GM21360 (cell line): ENCODE measurements at regions not wholly inside any gene's neighbourhood (a gene's known extent, or its start where the extent isn't known, plus 50 kb on each side); places are given as distances from the start of the nearest gene placed in this dataset.

Experiments
- ATAC-seq: cut with Tn5 transposase; IDR thresholded peaks from one replicate; pipeline ENCODE4 v1.9.1; 2021; ENCODE audit warnings: mild to moderate bottlenecking, moderate library complexity; ENCODE audit not compliant: unreplicated experiment

- no peak for ATAC-seq
These were observed 304.9 kb upstream of the DUSP10 start for GRCh38 chr1:222046684-222047263.

GRCh38 chr1:222045786-222046185 lies 303.9 kb upstream of the DUSP10 start:
- no peak for ATAC-seq

DNA sequence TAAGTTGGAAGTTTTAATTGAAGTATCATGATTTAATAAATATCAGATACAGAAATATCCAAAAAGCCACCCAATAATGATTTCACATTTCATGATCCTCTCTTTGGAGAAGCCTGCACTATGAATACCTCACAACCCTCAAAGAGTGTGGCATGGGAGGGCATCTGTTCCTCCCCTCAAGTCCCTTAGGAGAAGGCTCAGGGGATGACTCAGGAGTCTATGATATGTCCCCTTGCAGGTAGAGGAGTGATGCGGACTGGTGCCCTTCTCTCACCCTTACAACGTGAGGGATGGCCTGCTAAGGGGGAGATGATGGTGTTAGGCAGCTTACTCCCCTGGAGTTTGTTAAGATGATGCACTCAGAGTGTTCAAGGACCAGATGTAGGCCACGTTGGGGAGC lies 303.3 kb upstream of the DUSP10 start:
- no peak for ATAC-seq

DNA sequence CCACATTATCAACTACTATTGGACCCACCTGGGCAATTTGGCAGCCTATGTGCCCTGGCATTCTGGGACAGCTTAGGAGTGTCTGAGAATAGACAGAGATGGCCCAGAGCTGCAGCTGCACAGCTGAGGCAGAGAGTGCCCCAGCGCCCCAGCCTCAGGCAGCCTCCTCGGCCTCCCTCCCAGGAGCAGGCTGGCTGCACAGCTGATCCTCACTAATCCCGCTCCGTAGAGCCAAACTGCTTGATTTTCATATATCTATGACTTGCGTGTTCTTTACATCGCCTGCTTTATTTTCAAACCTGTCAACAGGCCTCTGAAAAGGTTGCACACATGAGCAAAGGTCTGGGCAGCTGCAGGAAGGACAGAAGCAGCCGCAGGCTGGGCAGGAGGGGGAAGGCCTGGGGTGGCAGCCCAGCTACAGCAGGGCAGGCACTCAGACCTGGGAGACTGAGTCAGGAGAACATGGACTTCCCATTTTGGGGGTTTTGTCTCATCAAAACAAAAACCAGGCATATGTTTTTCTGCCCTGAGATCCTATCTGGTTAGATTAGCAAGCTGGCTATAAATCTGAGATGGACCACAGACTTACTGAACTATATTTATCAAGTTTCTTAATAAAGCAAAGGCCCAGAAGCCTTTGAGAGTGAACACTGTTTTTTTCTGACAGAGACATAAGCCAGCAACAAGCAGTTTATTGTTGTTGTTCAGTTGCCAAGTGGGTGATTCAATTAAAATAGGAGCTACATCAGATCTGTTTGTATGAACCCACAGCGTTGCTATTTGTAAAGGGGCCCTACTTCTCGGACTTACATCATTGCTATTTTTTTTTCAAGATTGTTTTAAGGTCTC lies 301.8 kb upstream of the DUSP10 start:
- no peak for ATAC-seq

DNA sequence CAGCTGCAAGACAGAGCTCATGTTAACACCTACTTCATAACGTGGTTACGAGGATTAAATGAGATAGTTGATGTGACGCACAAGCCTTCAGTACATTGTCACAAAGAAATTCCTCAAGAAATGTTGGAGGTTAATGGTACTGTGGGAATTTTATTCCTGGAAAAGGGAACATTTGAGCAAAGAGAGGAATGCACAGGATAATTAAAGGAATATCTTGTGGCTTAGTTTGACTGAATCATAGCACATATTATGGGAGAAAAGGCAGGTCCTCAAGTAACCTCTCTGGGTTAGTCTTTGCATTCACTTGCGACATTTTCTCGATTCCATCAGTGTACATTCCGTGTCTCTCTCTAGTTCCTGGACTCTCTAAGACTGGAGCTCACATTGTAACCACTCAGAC lies 300.2 kb upstream of the DUSP10 start:
- no peak for ATAC-seq

DNA sequence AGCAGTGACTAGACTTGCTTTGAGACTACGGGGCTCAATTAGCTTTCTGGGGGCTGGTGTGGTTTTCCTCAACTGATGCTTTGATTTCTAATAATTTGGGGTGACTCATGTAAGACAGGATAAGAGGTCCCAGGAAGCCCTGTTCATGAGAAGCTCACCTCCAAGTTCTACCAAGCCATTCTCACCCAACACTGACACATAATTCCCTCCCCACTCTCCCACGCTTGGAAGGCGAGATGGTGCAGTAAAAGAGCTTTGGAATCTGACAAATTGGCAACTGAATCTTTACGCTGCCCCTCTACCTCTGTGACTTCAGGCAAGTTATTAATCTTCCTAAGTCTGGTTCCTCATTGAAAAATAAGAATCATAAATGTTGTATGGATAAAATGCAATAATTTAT lies 299.1 kb upstream of the DUSP10 start:
- no peak for ATAC-seq

DNA sequence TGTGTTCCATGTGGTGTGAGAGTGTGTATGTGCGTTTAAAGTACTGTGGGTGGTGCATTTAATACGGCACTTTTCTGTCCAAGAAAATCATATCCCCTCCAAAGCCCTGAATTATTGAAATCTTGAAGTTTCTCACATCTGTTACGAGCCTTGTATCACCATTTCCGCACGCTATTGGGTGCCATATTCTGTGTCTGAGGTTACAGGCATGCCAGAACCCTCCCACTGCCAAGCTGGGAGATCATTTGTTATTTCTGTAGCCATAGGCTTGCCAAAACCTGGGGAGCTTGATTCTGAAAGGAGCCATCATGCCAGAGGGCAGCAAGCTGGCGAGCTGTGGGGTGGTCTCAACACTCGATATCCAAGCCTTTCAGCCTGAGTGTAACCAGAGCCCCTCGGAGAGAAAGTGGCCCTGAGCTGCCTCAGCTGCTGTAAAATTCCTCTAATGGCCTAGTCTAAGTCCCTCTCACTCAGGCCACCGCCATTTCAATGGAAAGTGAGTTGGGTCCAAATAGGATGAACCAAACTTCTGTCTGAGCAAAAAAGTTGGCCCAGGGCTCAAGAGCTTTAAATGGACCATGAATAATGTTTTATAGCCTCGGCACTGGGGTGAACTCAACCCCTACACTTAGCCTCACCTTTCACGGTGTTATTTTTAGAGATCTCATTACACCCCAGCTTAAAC lies 298.4 kb upstream of the DUSP10 start:
- no peak for ATAC-seq

DNA sequence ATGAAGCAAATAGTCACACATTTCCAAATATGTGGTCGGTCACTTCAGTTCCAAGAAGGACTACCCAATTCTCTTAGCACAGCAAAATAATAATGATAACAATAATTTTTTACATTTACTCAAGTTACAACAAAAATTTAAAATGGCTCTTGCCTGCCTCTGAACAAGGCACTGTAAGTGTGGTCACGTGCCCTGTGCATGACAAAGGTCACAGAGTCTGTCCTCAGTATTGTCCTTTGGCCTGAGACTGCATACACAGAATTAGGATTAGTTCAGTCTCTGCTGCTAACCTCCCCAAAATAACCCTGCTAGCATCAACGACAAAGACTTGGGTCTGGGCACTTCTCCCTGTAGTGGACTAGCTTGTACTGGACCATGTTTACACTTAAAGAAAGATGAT lies 297.1 kb upstream of the DUSP10 start:
- ATAC-seq = no peak

DNA sequence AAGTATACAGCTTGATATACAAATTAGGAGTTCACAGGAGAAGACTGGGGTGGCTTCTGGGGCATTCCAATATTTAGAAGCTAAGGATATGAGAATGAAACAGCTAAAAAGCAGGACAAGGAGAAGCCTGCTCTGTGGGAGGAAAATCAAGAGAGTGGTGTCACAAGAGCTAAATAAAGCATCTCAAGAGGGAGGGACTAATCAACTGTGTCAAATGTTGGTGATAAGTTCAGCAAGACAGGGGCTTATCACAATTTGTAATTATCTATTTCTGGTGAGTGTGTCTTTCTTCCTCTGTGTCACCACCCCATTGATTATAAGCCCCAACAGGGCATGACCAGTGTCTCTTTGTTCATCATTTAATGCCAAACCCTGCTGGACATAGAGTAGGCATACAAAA lies 295.8 kb upstream of the DUSP10 start:
- ATAC-seq = no peak

GRCh38 chr1:222034790-222035189 lies 292.9 kb upstream of the DUSP10 start:
- ATAC-seq = no peak

DNA sequence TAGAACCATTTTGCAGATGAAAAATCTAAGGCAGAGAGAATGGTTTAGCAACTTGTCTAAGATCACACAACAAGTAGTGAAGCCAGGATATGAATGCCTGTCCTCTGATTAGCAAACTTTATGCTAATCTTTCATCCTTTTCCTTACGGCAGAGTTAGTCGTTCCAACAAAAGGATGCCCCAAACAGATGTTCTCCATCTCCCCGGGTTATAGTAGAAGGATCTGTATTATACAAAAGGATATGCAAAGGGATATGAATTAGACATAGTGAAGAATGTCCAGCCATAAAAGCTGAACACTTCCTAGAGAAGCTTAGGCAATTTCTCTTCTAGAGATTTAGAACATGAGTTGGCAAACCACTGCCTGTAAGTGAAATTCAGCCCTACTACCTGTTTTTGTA lies 291.6 kb upstream of the DUSP10 start:
- no peak for ATAC-seq

DNA sequence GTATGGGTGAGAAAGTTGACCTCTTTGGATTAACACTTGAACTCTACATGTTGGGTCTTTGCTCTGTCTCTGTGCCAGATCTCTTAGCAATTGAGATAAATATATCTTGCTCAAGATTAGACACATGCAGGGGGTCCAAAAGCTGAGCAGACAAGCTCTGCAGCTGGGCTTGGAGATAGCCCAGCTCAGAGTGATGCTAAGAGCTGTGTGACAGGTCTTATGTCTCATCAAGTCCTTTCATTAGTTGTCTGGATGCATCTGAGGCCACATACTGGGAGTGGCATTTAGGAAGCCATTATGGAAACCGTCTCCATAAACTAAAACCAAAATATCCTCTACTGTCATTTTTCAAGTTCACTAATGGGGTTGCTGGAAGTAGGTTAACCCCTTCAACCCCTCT lies 289.4 kb upstream of the DUSP10 start:
- ATAC-seq = no peak

- no peak for ATAC-seq
These were observed 286.8 kb upstream of the DUSP10 start for GRCh38 chr1:222028676-222029075.

GRCh38 chr1:222028116-222028515 lies 286.2 kb upstream of the DUSP10 start:
- ATAC-seq = no peak

- ATAC-seq = no peak
These were observed 284.4 kb upstream of the DUSP10 start for GRCh38 chr1:222026280-222026679.

DNA sequence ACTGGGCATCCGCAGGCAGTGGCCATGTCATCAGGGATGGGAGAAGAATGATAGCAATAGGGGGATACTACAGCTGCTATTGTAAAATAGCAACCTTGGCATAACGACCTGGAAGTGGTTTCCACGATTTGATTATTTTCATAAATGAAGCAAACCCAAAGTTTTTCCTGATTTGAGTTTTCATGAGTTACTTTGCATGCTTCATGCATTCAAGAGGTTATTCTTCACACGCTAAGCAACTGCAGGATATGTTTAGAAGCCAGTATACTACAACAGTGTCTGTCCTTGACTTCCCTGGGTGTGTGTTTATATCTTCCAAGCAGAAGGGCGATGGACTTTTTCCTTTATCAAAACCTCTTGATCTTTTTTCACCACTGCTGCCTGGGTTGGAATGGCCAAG lies 281.1 kb upstream of the DUSP10 start:
- ATAC-seq = no peak

- no peak for ATAC-seq
These were observed 279.2 kb upstream of the DUSP10 start for GRCh38 chr1:222021129-222021528.

DNA sequence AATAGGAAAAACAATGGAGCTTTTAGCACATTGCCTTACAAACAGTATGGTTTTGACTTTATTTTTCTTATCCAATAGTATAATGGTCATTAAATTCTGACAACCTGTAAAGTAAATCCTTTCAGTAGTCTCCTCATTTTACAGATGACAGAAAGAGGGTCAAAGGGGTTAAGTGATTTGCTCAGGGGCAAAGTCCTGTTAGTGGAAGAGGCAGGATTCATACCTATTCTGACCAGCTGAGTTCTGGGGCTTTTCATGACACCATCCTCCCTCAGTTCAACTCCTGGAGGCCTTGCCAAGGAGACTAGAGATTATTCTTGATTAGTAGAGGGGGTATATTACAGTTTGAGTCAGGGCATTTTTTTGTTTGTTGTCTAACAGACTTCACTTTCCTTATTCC lies 278.7 kb upstream of the DUSP10 start:
- ATAC-seq = no peak

- no peak for ATAC-seq
These were observed 277.1 kb upstream of the DUSP10 start for GRCh38 chr1:222019029-222019428.

DNA sequence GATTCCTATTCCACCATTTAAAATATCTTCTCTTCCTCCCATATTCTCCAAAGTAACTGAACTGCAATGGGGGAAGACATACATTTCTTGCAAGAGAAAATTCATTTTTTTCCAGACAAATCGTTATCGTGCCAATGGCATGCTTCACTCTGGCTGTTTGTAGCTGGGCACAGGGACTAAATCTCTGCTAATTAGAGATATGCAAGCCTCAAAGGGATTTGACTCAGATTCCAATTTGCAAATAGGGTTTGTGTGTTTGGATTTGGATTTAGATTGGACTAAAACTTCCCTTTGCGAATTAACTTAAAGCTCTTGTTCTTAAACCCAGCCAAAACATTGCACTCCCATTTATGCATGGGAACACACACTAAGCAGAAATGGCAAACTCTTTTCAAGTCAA lies 276.2 kb upstream of the DUSP10 start:
- no peak for ATAC-seq

- ATAC-seq = no peak
These were observed 273.8 kb upstream of the DUSP10 start for GRCh38 chr1:222015686-222016085.

DNA sequence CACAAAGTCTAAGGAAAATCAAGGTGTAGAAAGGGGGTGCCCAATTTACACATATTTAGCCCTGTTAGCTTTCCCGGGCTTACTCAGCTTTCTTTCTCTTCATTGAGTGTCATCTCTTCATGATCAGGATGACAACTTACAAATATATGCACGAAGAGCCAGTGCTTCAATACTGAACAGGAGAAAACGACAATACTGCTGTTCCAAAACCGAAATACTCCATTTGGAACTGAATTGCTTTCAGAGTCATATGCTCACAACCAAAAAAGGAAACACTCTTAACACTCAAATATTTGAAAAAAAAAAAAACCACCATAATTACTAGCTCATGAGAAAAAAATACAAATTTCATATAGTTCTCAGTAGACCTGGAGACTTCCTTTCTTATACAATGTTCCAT lies 272.1 kb upstream of the DUSP10 start:
- no peak for ATAC-seq
